ENCODE measurements at regions not wholly inside any gene's neighbourhood (a gene's known extent, or its start where the extent isn't known, plus 50 kb on each side); places are given as distances from the start of the nearest gene placed in this dataset.
"Not testable (repeated sequence)": the region's sequence is repeated elsewhere in the genome, so short reads cannot be mapped to it uniquely, and the experiment has no call there.

DNA sequence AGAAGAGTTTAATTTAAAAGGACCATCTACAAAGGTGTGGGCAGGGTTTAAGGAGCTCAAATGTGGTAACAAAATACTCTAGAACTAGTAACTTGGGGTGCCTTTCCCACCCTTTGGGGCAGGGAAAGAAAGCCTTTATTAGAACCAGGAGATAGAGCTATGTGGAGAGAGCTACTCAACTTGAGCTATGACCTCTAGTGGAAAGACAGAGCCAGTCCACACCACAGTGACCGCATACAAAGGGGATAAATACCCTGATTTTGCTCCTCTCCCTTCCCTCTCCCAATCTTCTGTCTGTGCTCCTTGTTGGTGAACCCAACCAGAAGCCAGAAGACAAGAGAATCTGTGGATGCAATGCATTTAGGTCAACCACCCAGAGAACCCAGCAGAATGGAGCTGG lies 54.4 kb upstream of the JAK1 start:
- TF ChIP-seq POLR2A (IDR thresholded peaks at IDR 0.05; ENCODE audit: low read depth, low read length) = no peak
- peak; percentile 30 for FAIRE-seq
- DNase-seq (ENCODE audit: insufficient read length, low spot score) = no peak

DNA sequence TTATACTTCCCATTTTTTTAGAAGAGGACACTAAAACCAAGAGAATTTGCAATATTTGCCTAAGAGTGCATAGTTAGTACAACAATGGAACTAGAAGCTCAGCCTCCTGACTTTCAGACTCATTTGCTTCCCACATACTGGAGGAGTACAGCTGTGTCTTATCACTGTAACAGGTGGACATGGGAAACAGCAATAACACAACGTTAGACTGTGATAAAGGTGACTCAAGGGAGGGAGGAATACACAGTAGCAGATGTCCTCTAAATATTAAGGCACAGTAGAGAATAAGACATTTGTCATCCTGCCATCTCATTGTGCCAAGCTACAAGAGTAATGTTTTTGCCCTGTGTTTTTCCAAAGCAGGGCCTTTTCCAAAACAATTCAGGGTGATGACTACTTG lies 55.4 kb upstream of the JAK1 start:
- DNase-seq (ENCODE audit: insufficient read length, low spot score) = no peak
- FAIRE-seq = no peak
- no peak for TF ChIP-seq POLR2A (IDR thresholded peaks at IDR 0.05; ENCODE audit: low read depth, low read length)

DNA sequence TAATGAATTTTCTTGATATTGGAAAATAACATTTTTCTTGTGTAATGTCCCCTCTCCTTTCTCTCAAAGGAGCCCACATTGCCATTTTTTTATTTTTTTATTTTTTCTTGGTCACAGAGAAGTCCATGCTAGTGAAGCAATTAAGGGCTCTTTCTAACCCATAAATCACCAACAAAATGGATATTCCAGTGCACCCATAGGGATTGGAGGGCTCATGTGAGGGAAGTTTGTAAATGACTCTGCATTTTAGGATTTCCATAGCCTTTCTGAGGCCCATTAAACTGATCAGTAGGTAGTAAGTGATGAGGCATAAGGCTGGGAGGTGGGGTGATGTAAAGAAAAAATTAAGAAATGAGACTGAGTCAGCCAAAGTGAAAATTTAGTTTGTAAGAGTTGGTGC lies 55.9 kb upstream of the JAK1 start:
- TF ChIP-seq POLR2A (IDR thresholded peaks at IDR 0.05; ENCODE audit: low read depth, low read length) = no peak

DNA sequence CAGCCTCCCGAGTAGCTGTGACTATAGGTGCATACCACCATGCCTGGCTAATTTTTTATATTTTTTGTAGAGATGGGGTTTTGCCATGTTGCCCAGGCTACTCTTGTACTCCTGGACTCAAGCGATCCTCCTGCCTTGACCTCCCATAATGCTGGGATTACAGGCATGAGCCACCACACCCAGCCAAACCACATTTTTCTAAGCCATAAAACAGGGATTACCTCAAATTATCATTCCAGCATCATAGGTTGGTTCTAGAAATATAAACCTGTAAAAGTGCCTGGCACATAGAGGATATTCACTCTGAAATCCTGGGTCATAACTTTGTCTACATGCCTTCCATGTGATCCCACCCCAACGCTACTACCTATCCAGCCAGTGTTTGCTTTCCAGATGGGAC lies 59.4 kb upstream of the JAK1 start:
- DNase-seq (ENCODE audit: insufficient read length, low spot score) = no peak
- no peak for TF ChIP-seq POLR2A (IDR thresholded peaks at IDR 0.05; ENCODE audit: low read depth, low read length)
- FAIRE-seq = no peak

More for the DNA sequence above, 55.9 kb upstream of the JAK1 start:
- FAIRE-seq (no peak), DNase-seq (ENCODE audit: insufficient read length, low spot score) (no peak)

DNA sequence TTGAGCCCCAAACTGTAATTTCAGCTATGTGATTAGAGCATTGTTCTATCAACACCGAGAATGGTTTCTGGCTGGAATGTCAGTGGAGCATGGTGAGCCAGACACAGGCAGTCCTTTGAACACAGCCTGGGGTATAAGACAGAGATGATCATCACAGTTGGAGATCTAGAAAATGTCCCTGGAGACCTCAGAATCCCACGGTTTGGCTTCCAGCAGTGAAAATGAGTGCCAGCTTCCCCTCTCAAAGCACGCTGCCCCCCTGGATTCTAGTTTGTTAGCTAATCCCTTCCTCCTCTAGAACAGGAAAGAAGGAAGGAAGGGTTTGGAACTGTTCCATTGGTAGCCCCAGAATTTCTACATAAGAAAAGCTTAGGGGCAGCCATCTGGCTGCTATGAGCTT lies 59.9 kb upstream of the JAK1 start:
- DNase-seq (ENCODE audit: insufficient read length, low spot score) (no peak), FAIRE-seq (no peak)
- TF ChIP-seq POLR2A (IDR thresholded peaks at IDR 0.05; ENCODE audit: low read depth, low read length) = no peak

DNA sequence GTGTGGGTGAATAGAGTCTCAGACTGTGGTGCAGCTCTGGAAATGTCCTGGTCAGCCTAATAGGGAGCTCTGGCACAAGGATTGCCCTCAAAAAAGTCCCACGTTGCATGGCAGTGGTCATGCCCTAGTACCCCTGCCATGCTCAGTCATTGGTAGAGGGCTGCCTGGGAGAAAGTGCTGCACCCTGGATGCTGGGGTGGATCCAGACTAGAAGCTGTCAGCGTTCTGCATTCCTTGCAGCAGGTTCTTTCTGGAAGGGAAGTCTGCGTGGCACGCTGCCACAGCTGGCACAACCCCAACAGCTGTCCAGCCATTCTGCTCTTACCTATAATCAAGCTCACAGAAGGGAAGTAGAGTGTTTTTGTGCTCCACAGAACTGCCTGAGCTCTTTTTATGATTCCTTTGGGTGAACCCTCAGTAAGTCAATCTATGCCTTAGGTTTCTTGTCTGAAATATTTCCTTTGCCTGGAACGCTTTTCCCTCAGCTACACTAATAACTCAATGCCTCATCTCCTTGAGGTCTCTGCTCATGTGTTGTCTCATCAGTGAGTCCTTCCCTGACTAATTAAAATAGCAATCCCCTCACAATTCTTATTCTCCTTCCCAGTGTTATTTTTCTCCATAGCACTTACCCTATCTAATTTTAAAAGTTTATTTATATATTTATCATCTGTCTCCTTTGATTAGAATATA lies 61.5 kb upstream of the JAK1 start:
- DNase-seq (ENCODE audit: insufficient read length, low spot score) (no peak), FAIRE-seq (no peak)
- TF ChIP-seq POLR2A (IDR thresholded peaks at IDR 0.05; ENCODE audit: low read depth, low read length) = no peak

DNA sequence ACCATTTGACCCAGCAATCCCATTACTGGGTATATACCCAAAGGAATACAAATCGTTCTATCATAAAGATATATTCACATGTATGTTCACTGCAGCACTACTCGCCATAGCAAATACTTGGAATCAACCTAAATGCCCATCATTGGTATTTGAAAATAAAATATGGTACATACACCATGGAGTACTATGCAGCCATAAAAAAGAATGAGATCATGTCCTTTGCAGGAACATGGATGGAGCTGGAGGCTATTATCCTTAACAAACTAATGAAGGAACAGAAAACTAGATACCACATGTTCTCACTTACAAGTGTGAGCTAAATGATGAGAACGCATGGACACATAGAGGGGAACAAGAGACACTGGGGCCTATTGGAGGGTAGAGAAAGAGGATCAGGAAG lies 63.1 kb upstream of the JAK1 start:
- FAIRE-seq; DNase-seq (ENCODE audit: insufficient read length, low spot score): not testable (repeated sequence)

DNA sequence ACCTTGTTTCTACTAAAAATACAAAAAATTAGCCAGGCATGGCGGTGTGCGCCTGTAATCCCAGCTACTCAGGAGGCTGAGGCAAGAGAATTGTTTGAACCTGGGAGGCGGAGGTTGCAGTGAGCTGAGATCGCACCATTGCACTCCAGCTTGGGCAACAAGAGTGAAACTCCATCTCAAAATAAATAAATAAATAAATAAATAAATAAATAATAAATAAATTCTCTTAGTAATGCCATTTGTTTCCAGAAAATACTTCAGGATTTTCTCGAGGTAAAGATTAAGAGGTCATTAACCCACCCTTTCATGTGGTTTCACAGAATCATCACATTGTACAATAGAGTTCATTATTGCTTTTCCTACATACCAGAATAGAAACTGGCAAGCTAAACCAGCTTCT lies 68.5 kb upstream of the JAK1 start:
- not testable (repeated sequence) for DNase-seq (ENCODE audit: insufficient read length, low spot score); FAIRE-seq

DNA sequence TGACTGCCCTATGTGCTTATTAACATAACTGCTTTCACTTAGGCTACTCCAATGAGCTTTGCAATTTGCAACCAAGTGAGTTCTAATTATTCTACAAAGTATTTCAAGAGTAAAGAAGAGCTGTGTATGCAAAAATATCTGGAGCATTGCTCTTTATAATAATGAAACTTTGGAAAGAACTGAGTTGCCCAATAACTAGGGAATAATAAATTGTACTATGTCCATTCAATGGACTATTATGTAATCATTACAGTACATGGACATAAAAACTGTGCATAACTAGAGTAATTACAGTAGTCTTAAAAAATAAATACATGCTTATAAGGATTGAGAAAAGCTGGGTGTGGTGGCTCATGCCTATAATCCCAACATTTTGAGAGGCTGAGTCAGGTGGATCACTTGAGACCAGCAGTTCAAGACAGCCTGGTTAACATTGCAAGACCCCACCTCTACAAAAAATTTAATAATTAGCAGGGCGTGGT lies 70.3 kb upstream of the JAK1 start:
- no peak for FAIRE-seq

DNA sequence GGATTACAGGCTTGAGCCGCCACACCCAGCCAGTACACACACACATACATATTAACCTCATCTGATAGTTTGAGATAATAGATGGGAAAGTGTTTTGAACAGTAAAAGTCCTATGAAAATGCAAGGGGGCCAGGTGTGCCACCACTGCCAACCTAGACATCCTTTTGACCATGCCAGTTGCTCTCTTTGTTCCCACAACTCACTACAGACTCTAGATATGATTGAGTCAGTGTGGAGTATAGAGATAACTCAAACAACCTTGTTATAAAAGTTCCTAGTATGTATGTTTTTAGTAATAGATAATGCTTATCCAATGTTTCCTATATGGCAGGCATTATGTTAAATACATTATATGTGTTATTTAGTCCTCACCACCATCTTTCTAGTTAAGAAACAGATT lies 72.7 kb upstream of the JAK1 start:
- FAIRE-seq (no peak), DNase-seq (ENCODE audit: insufficient read length, low spot score) (no peak)
- TF ChIP-seq POLR2A (IDR thresholded peaks at IDR 0.05; ENCODE audit: low read depth, low read length) = no peak

More for the DNA sequence above, 70.3 kb upstream of the JAK1 start:
- TF ChIP-seq POLR2A (IDR thresholded peaks at IDR 0.05; ENCODE audit: low read depth, low read length) = no peak
- DNase-seq (ENCODE audit: insufficient read length, low spot score) = no peak

DNA sequence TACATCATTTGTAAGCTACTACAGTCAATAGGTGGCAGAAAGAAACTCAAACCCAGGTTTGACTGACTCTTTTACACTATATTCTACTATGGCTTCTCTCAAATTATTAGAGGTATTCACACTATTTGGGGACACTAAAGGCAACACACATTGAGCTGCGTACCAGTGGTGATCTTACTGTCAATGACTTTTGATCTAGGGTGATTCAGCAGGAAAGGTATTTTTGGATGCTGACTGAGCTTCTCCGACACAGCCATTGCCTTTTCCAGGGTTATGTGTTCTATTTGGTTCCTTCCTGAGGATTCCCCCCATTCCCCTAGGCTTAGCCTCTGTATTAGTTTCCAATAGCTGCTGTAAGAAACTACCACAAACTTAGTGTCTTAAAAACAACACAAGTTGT lies 73.2 kb upstream of the JAK1 start:
- DNase-seq (ENCODE audit: insufficient read length, low spot score) (no peak), FAIRE-seq (no peak)
- no peak for TF ChIP-seq POLR2A (IDR thresholded peaks at IDR 0.05; ENCODE audit: low read depth, low read length)

DNA sequence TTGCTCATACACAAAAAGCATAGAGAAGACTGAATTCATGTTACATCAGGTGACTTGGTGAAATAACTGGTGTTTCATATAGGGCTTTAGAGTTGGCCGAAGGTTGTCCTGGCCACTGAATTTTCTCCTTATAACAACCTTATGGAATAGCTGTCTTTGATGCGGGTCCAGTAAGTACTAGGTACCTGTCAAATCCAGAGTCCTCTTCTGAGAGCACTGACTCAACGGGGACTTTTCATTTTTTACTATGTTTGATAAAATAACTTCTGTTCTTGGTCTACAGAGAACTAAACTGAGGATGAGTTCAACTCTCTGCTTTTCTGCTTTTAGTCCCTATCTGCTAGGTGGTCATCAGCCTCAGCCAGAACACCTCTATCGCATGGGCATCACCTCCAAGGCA lies 76.1 kb upstream of the JAK1 start:
- FAIRE-seq = no peak
- no peak for DNase-seq (ENCODE audit: insufficient read length, low spot score)
- TF ChIP-seq POLR2A (IDR thresholded peaks at IDR 0.05; ENCODE audit: low read depth, low read length) = no peak

DNA sequence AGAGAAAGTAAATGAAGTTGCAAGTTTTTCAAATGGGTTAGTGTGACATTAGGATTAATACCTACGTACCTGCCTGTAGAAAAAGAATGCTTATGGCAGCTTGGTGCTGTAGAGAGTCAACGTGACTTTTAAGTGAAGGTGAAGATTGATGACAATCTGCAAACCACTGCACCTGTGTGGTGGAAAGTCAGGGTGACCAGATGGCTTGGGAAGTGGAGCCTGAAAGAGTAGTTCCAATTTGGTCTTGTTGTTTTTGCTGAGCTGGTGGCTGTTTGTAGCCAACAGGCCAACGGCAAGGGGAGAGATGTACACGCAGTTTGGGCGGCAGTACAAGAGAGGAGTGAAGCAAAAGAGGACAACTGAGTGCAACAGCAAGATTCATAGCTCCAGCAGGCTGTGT lies 78.1 kb upstream of the JAK1 start:
- no peak for DNase-seq (ENCODE audit: insufficient read length, low spot score)
- no peak for TF ChIP-seq POLR2A (IDR thresholded peaks at IDR 0.05; ENCODE audit: low read depth, low read length)
- FAIRE-seq = no peak

DNA sequence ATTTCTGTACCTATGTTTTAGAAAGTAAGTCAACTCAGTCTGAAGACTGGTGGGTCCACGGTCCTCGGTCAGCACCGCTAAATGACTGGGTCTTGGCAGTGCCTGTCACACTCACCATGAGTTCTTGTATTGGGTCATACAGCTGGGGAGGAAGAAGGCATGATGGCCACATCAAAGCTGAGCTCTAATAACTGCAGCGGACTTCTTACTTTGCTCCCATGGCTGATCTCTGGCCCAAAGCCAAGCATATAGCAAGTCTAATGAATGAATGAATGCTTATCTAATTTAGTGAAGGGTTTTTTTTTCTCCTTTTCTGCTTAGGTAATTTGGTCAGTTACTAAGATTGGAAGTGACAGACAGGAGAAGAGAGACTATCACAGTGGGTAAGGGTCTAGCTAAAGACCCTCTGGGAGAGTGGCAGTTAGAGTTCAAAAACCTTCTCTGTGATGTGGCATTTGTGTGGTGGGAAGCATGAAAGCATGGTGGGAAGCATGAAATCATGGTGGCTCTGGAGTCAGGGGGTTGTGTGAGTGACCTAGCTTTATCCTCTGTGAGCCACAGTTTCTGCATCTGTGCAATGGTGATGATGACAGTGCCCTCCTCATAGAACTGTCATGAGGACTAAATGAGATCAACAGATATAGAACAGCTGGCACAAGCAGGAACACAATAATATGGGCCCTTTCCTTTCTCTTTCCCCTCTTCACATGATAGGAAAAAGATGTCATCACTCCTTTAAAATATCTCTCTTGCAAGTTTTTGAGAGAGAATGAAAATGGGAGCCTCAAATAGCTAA lies 78.9 kb upstream of the JAK1 start:
- no peak for DNase-seq (ENCODE audit: insufficient read length, low spot score)
- TF ChIP-seq POLR2A (IDR thresholded peaks at IDR 0.05; ENCODE audit: low read depth, low read length) = no peak
- FAIRE-seq = no peak

DNA sequence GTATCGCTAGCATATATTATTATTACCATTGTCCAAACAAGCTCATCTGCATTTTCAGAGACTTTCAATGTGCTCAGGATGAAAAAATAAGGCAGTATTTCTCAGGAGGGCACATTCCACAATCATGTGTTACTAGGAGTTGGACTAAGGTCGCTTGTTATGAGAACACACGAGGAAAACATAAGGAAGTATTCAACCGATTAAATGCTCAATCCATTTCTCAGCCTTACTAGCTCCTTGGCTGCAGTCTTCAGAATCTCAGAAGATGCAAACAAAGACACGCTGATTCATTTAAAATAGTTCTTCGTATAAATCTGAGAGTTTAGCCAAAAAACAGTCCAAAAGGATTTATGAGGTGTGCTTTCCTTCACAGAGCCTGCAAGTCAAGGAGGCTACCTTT lies 82.0 kb upstream of the JAK1 start:
- DNase-seq (ENCODE audit: insufficient read length, low spot score) = no peak

More for the DNA sequence above, 82.0 kb upstream of the JAK1 start:
- FAIRE-seq = no peak
- TF ChIP-seq POLR2A (IDR thresholded peaks at IDR 0.05; ENCODE audit: low read depth, low read length) = no peak
